ENCODE measurements at regions not wholly inside any gene's neighbourhood (a gene's known extent, or its start where the extent isn't known, plus 50 kb on each side); places are given as distances from the start of the nearest gene placed in this dataset.

- H3K27ac ChIP-seq, result no peak overlapping the region
- ATAC-seq, result peak; percentile 38 to 45
- intact Hi-C loops (cut with DNase I), result no loop called here
These were observed 139.9 kb upstream of the PKN2 start for GRCh38 chr1:88544195-88544594.

GRCh38 chr1:88549536-88549935 is 134.5 kb upstream of the PKN2 start:
- DNase-seq, result no peak

More at GRCh38 chr1:88544195-88544594, 139.9 kb upstream of the PKN2 start:
- H3K27me3 ChIP-seq (ENCODE audit: low read depth), result no peaks in the 10 kb centered on the region
- H3K9me3 ChIP-seq, result no peaks in the 10 kb centered on the region
- no peaks in the 10 kb centered on the region for H3K36me3 ChIP-seq
- no peak for TF ChIP-seq CTCF (IDR thresholded peaks at IDR 0.05)
- H3K4me3 ChIP-seq, result no peak overlapping the region
- DNase-seq, result no peak
- no peaks in the 10 kb centered on the region for H3K4me1 ChIP-seq

GRCh38 chr1:88552226-88552625 is 131.8 kb upstream of the PKN2 start:
- Histone ChIP-seq H3K9me3 (no peaks in the 10 kb centered on the region), H3K4me1 (no peaks in the 10 kb centered on the region), H3K36me3 (no peaks in the 10 kb centered on the region), H3K4me3 (no peak overlapping the region), H3K27me3 (ENCODE audit: low read depth) (no peaks in the 10 kb centered on the region), H3K27ac (no peak overlapping the region)
- no peak for DNase-seq
- intact Hi-C loops (cut with DNase I), result no loop called here
- no peak for ATAC-seq
- TF ChIP-seq CTCF (IDR thresholded peaks at IDR 0.05), result no peak

More at GRCh38 chr1:88549536-88549935, 134.5 kb upstream of the PKN2 start:
- ATAC-seq, result no peak
- Histone ChIP-seq H3K4me3 (no peak overlapping the region), H3K36me3 (no peaks in the 10 kb centered on the region), H3K27me3 (ENCODE audit: low read depth) (no peaks in the 10 kb centered on the region), H3K27ac (no peak overlapping the region), H3K4me1 (no peaks in the 10 kb centered on the region), H3K9me3 (no peaks in the 10 kb centered on the region)
- intact Hi-C loops (cut with DNase I), result no loop called here
- TF ChIP-seq CTCF (IDR thresholded peaks at IDR 0.05), result no peak

- intact Hi-C loops (cut with DNase I), result no loop called here
- H3K27me3 ChIP-seq (ENCODE audit: low read depth), result no peaks in the 10 kb centered on the region
- no peaks in the 10 kb centered on the region for H3K36me3 ChIP-seq
- TF ChIP-seq CTCF (IDR thresholded peaks at IDR 0.05), result no peak
- no peak for DNase-seq
- no peak overlapping the region for H3K4me3 ChIP-seq
- H3K4me1 ChIP-seq, result no peaks in the 10 kb centered on the region
- H3K27ac ChIP-seq, result no peak overlapping the region
- H3K9me3 ChIP-seq, result no peaks in the 10 kb centered on the region
- no peak for ATAC-seq
These were observed 127.1 kb upstream of the PKN2 start for GRCh38 chr1:88557014-88557413.

GRCh38 chr1:88560621-88561020 is 123.5 kb upstream of the PKN2 start:
- ATAC-seq (no peak), DNase-seq (no peak)
- no peaks in the 10 kb centered on the region for H3K27me3 ChIP-seq (ENCODE audit: low read depth)
- H3K36me3 ChIP-seq, result no peaks in the 10 kb centered on the region
- intact Hi-C loops (cut with DNase I), result no loop called here
- TF ChIP-seq CTCF (IDR thresholded peaks at IDR 0.05), result no peak
- H3K4me1 ChIP-seq, result no peaks in the 10 kb centered on the region
- H3K4me3 ChIP-seq, result no peak overlapping the region
- no peak overlapping the region for H3K27ac ChIP-seq
- no peaks in the 10 kb centered on the region for H3K9me3 ChIP-seq

- no peaks in the 10 kb centered on the region for H3K27me3 ChIP-seq (ENCODE audit: low read depth)
- no peaks in the 10 kb centered on the region for H3K4me1 ChIP-seq
- no peak for DNase-seq
- no peaks in the 10 kb centered on the region for H3K36me3 ChIP-seq
- no peaks in the 10 kb centered on the region for H3K9me3 ChIP-seq
- no peak overlapping the region for H3K27ac ChIP-seq
- no peak overlapping the region for H3K4me3 ChIP-seq
- no peak for ATAC-seq
- TF ChIP-seq CTCF (IDR thresholded peaks at IDR 0.05), result no peak
- intact Hi-C loops (cut with DNase I), result no loop called here
These were observed 121.1 kb upstream of the PKN2 start for GRCh38 chr1:88562991-88563390.
